ENCODE measurements at regions not wholly inside any gene's neighbourhood (a gene's known extent, or its start where the extent isn't known, plus 50 kb on each side); places are given as distances from the start of the nearest gene placed in this dataset.
A peak's percentile ranks its signal among the peaks of the same experiment; 100 is the strongest.

DNA sequence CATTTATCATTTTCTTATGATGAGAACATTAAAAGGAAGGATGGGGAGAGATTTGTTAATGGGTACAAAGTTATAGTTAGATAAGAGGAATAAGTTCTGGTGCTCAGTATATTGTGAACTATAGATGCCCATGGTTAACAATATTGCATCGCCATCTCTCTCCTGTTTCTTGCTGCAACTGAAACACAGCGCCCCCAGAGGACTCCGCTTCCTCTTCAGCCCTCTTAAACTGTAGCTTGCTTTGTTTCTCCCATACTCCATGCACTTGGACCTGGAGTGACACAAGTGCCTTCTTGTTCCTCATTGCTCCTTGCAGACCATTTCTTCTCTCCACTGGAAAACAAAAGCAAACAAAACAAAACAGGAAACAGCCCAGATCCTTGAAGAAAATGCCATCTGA lies 70.1 kb upstream of the NTPCR start:
- no peaks in the 10 kb centered on the region for H3K36me3 ChIP-seq (ENCODE audit: insufficient read depth, insufficient read length, low read length)
- no peaks in the 10 kb centered on the region for H3K4me1 ChIP-seq (ENCODE audit: insufficient read depth, insufficient read length)
- peak; percentile 66 for DNase-seq (ENCODE audit: low read depth, low spot score)
- no peaks in the 10 kb centered on the region for H3K9me3 ChIP-seq (ENCODE audit: insufficient read depth, low read length)
- TF ChIP-seq SUZ12 (IDR thresholded peaks at IDR 0.05; ENCODE audit: extremely low read depth, insufficient read depth, insufficient read length) (no peak), YY1 (IDR thresholded peaks at IDR 0.05; ENCODE audit: insufficient read depth, insufficient read length) (no peak), ZNF274 (IDR thresholded peaks at IDR 0.05; ENCODE audit: low read depth, low read length) (no peak)
- H3K4me3 ChIP-seq (ENCODE audit: insufficient read length, low read depth): no peak overlapping the region
- no peaks in the 10 kb centered on the region for H3K27me3 ChIP-seq (ENCODE audit: insufficient read depth, insufficient read length)
- no peak overlapping the region for H3K9ac ChIP-seq (ENCODE audit: insufficient read length, low read depth)

DNA sequence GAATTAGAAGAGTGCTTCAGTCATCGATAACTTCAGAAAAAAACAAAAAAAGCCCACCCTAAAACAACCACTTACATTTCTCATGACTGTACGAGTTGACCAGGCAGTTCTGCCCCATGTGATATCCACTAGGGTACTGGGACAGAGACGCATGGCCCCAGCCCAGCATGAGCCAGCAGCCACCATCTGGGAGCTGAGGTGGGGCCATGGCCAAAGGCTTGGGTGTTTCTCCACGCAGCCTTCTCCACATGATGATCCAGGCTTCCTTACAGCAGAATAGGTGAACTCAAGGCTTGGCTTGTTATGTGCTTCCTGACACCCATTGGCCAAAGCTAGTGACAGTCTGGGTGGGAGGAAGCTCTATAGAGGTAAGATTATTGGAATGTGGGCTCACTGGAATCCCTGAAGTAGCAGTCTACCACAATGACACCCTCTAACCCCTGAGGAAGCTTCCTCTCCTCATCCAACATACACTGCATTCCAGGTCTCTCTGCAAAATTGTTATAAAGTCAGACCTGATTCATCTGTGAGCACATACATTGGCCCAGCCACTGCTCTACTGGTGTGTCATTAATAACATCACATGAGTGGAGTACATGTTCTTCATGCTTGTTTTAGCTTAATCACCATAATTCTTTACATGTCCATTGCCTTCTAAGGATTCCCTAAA lies 66.3 kb upstream of the NTPCR start:
- Histone ChIP-seq H3K36me3 (ENCODE audit: insufficient read depth, insufficient read length, low read length) (no peaks in the 10 kb centered on the region), H3K27me3 (ENCODE audit: insufficient read depth, insufficient read length) (no peaks in the 10 kb centered on the region), H3K9ac (ENCODE audit: insufficient read length, low read depth) (no peak overlapping the region), H3K4me3 (ENCODE audit: insufficient read length, low read depth) (no peak overlapping the region), H3K9me3 (ENCODE audit: insufficient read depth, low read length) (no peaks in the 10 kb centered on the region), H3K4me1 (ENCODE audit: insufficient read depth, insufficient read length) (no peaks in the 10 kb centered on the region)
- no peak for DNase-seq (ENCODE audit: low read depth, low spot score)
- TF ChIP-seq SUZ12 (IDR thresholded peaks at IDR 0.05; ENCODE audit: extremely low read depth, insufficient read depth, insufficient read length) (no peak), ZNF274 (IDR thresholded peaks at IDR 0.05; ENCODE audit: low read depth, low read length) (no peak), YY1 (IDR thresholded peaks at IDR 0.05; ENCODE audit: insufficient read depth, insufficient read length) (no peak)

DNA sequence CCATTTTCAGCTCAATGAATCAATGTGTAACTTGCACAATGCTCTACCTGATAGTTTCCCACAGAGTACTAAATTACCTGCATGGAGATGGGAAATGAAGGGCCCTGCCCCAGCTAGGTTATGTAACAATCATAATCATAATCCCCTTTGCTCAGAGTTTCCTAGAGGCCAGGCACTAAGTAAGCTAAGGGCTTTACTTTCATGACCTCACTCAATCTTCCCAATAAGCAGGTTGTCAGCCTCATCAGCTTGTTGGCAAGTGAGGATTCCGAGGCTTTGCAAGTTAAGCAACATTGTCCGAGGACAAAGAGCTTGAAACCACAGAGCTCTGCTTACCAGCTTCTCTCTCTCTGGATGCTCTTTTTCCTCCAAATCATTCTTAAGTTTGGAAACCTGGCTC lies 64.1 kb upstream of the NTPCR start:
- TF ChIP-seq YY1 (IDR thresholded peaks at IDR 0.05; ENCODE audit: insufficient read depth, insufficient read length) (no peak), SUZ12 (IDR thresholded peaks at IDR 0.05; ENCODE audit: extremely low read depth, insufficient read depth, insufficient read length) (no peak), ZNF274 (IDR thresholded peaks at IDR 0.05; ENCODE audit: low read depth, low read length) (no peak)
- Histone ChIP-seq H3K27me3 (ENCODE audit: insufficient read depth, insufficient read length) (no peaks in the 10 kb centered on the region), H3K4me3 (ENCODE audit: insufficient read length, low read depth) (no peak overlapping the region), H3K9me3 (ENCODE audit: insufficient read depth, low read length) (no peaks in the 10 kb centered on the region), H3K36me3 (ENCODE audit: insufficient read depth, insufficient read length, low read length) (no peaks in the 10 kb centered on the region), H3K9ac (ENCODE audit: insufficient read length, low read depth) (no peak overlapping the region), H3K4me1 (ENCODE audit: insufficient read depth, insufficient read length) (no peaks in the 10 kb centered on the region)
- no peak for DNase-seq (ENCODE audit: low read depth, low spot score)

DNA sequence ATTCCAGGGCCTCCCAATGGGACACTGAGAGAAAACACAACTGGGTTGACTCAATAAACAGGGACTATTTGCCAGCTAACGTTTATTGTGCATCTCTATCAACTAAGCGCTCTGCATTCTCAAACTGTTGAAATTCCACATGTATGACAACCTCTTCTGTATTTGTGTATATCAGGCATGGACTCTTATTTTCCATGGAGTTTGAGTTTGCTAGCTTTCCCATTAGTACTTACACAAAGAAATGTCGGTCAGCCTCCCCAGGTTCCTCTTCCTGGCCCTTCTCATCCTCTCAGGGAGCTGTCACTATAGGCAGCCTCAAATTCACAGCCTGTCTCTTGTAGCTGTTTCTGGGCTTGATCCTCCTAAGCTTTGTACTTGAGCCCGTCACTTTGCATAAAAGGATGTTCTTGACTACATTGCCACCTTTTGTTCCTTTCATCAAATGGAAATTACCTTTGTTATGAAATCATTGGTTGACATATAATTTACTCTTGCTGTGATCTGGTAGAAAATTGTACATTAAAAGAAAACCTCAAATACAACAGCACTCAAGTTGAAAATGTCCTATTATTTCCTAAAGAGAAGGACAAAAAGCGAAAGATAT lies 60.0 kb upstream of the NTPCR start:
- Histone ChIP-seq H3K4me1 (ENCODE audit: insufficient read depth, insufficient read length) (no peaks in the 10 kb centered on the region), H3K36me3 (ENCODE audit: insufficient read depth, insufficient read length, low read length) (no peaks in the 10 kb centered on the region), H3K27me3 (ENCODE audit: insufficient read depth, insufficient read length) (no peaks in the 10 kb centered on the region), H3K4me3 (ENCODE audit: insufficient read length, low read depth) (no peak overlapping the region), H3K9me3 (ENCODE audit: insufficient read depth, low read length) (peaks cover 16% of the 10 kb centered on the region), H3K9ac (ENCODE audit: insufficient read length, low read depth) (no peak overlapping the region)
- TF ChIP-seq ZNF274 (IDR thresholded peaks at IDR 0.05; ENCODE audit: low read depth, low read length): no peak
- no peak for DNase-seq (ENCODE audit: low read depth, low spot score)

DNA sequence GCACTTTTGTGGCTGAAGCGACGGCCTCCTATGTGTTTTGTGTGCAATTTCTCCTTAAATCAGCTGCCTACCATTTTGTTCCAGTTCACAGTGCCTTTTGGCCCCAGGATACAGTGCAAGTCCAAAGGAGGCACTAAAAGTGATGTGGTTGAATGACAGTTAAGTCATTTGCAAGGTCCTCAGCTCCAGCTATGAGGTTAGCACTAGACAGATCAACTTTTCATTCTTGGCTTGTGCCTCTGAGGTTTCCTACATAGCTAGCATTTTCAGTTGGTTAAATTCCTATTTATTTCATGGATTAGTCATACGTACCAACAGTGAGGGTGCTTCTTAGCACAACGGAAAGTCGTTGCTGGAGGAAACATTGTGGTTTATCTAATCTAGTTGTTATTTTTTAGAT lies 59.3 kb upstream of the NTPCR start:
- H3K4me1 ChIP-seq (ENCODE audit: insufficient read depth, insufficient read length): no peaks in the 10 kb centered on the region
- H3K4me3 ChIP-seq (ENCODE audit: insufficient read length, low read depth): no peak overlapping the region
- H3K27me3 ChIP-seq (ENCODE audit: insufficient read depth, insufficient read length): no peaks in the 10 kb centered on the region
- DNase-seq (ENCODE audit: low read depth, low spot score): no peak
- H3K9ac ChIP-seq (ENCODE audit: insufficient read length, low read depth): no peak overlapping the region
- peaks cover 16% of the 10 kb centered on the region for H3K9me3 ChIP-seq (ENCODE audit: insufficient read depth, low read length)
- TF ChIP-seq YY1 (IDR thresholded peaks at IDR 0.05; ENCODE audit: insufficient read depth, insufficient read length) (no peak), SUZ12 (IDR thresholded peaks at IDR 0.05; ENCODE audit: extremely low read depth, insufficient read depth, insufficient read length) (no peak), ZNF274 (IDR thresholded peaks at IDR 0.05; ENCODE audit: low read depth, low read length) (no peak)
- no peaks in the 10 kb centered on the region for H3K36me3 ChIP-seq (ENCODE audit: insufficient read depth, insufficient read length, low read length)

DNA sequence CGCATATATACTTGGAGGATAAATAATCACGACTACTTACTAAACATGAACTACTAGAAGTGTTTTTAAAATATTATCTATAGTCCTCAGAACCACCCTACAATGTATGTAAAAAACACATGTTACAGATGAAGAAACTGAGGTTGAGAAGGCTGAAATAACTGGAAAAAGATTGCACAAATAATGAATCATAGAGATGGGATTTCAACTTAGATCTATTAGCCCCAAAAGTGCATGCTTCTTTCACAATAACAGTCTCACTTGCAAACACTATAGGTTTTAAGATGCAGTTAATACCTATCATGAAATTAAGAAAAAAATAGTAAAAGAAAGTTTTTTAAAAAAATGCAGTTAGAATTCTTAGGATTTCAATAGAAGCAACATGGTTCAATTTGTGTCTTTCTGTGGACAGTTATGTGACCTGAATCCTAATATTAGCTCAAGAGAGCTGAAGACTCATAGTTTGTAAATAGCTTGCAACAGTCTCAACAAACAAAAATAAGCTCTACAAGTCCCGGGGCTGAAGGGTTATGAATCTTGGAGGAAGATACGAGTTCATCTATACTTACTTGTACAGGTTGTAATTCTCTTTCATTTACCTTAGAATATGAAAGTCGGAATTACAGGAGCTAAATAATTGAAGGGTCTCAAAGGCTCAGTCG lies 58.6 kb upstream of the NTPCR start:
- no peak for DNase-seq (ENCODE audit: low read depth, low spot score)
- H3K9ac ChIP-seq (ENCODE audit: insufficient read length, low read depth): no peak overlapping the region
- H3K9me3 ChIP-seq (ENCODE audit: insufficient read depth, low read length): peaks cover 16% of the 10 kb centered on the region
- H3K4me1 ChIP-seq (ENCODE audit: insufficient read depth, insufficient read length): no peaks in the 10 kb centered on the region
- TF ChIP-seq SUZ12 (IDR thresholded peaks at IDR 0.05; ENCODE audit: extremely low read depth, insufficient read depth, insufficient read length) (no peak), ZNF274 (IDR thresholded peaks at IDR 0.05; ENCODE audit: low read depth, low read length) (no peak), YY1 (IDR thresholded peaks at IDR 0.05; ENCODE audit: insufficient read depth, insufficient read length) (no peak)
- H3K4me3 ChIP-seq (ENCODE audit: insufficient read length, low read depth): no peak overlapping the region
- no peaks in the 10 kb centered on the region for H3K27me3 ChIP-seq (ENCODE audit: insufficient read depth, insufficient read length)
- no peaks in the 10 kb centered on the region for H3K36me3 ChIP-seq (ENCODE audit: insufficient read depth, insufficient read length, low read length)

DNA sequence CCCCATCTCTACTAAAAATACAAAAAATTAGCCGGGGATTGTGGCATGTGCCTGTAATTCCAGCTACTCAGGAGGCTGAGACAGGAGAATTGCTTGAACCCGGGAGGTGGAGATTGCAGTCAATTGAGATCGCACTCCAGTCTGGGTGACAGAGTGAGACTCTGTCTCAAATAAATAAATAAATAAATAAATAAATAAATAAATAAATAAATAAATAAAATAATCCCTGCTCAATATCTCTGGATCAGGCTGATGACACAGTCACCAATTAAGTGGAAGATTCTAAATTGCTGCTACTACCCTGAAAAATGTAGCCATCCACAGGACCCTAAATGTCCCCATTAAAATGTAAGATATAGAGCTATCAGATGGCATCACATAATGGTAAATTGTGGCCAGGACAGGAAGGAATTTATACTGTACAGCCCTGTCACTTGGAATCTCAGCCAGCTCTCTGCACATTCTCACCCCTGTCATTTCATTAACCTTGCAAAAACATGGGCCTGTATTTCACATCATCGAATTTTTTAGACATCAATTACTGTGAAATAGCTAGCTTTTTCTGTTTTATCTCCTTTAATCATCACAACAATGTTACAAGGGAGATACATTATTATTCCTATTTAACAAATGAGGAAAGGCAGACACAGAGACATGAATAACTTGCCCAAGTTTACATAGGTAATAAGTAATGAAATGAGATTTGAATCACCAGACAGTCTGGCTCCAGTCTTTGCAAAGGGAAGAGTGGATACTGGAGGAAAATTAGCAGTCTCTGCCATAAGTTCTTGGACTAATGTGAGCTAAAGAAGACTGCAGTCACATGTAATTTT lies 56.7 kb upstream of the NTPCR start:
- no peak for DNase-seq (ENCODE audit: low read depth, low spot score)
- Histone ChIP-seq H3K9me3 (ENCODE audit: insufficient read depth, low read length) (peaks cover 24% of the 10 kb centered on the region), H3K27me3 (ENCODE audit: insufficient read depth, insufficient read length) (no peaks in the 10 kb centered on the region), H3K4me1 (ENCODE audit: insufficient read depth, insufficient read length) (no peaks in the 10 kb centered on the region), H3K4me3 (ENCODE audit: insufficient read length, low read depth) (no peak overlapping the region), H3K9ac (ENCODE audit: insufficient read length, low read depth) (no peak overlapping the region), H3K36me3 (ENCODE audit: insufficient read depth, insufficient read length, low read length) (no peaks in the 10 kb centered on the region)
- TF ChIP-seq SUZ12 (IDR thresholded peaks at IDR 0.05; ENCODE audit: extremely low read depth, insufficient read depth, insufficient read length) (no peak), YY1 (IDR thresholded peaks at IDR 0.05; ENCODE audit: insufficient read depth, insufficient read length) (no peak), ZNF274 (IDR thresholded peaks at IDR 0.05; ENCODE audit: low read depth, low read length) (no peak)
